ENCODE measurements at regions not wholly inside any gene's neighbourhood (a gene's known extent, or its start where the extent isn't known, plus 50 kb on each side); places are given as distances from the start of the nearest gene placed in this dataset.

- no peak for TF ChIP-seq CTCF (conservative IDR thresholded peaks at IDR 0.05; ENCODE audit: low read length)
- no peak for TF ChIP-seq EZH2phosphoT487 (IDR thresholded peaks at IDR 0.05; ENCODE audit: borderline replicate concordance)
Observed at GRCh38 chr1:30645807-30646206, 77.6 kb downstream of the MATN1 start.
